ENCODE measurements at regions not wholly inside any gene's neighbourhood (a gene's known extent, or its start where the extent isn't known, plus 50 kb on each side); places are given as distances from the start of the nearest gene placed in this dataset.
"Not testable (repeated sequence)": the region's sequence is repeated elsewhere in the genome, so short reads cannot be mapped to it uniquely, and the experiment has no call there.

- ATAC-seq (no peak), DNase-seq (no peak)
- no peak overlapping the region for H3K27ac Mint-ChIP-seq
- peaks cover 19% of the 10 kb centered on the region for H3K4me1 Mint-ChIP-seq
- H3K9me3 Mint-ChIP-seq, result peaks cover 4% of the 10 kb centered on the region
- H3K27me3 Mint-ChIP-seq, result peaks cover 2% of the 10 kb centered on the region
- no peak overlapping the region for H3K4me3 Mint-ChIP-seq
- H3K36me3 Mint-ChIP-seq (ENCODE audit: low read depth), result no peaks in the 10 kb centered on the region
Measured at GRCh38 chr12:46903058-46903457, 77.3 kb upstream of the SLC38A4 start.

GRCh38 chr12:46904406-46905238 lies 78.8 kb upstream of the SLC38A4 start:
- no peak for ATAC-seq
- H3K4me3 Mint-ChIP-seq, result no peak overlapping the region
- peaks cover 8% of the 10 kb centered on the region for H3K4me1 Mint-ChIP-seq
- no peaks in the 10 kb centered on the region for H3K36me3 Mint-ChIP-seq (ENCODE audit: low read depth)
- H3K27me3 Mint-ChIP-seq, result no peaks in the 10 kb centered on the region
- no peak for DNase-seq
- peaks cover 6% of the 10 kb centered on the region for H3K9me3 Mint-ChIP-seq
- H3K27ac Mint-ChIP-seq, result no peak overlapping the region

- not testable (repeated sequence) for H3K36me3 Mint-ChIP-seq (ENCODE audit: low read depth); H3K27ac Mint-ChIP-seq; ATAC-seq; H3K27me3 Mint-ChIP-seq; DNase-seq; H3K4me3 Mint-ChIP-seq; H3K4me1 Mint-ChIP-seq
- peaks cover 12% of the 10 kb centered on the region for H3K9me3 Mint-ChIP-seq
Measured at GRCh38 chr12:46905239-46905627, 79.4 kb upstream of the SLC38A4 start.

- no peak overlapping the region for H3K27ac Mint-ChIP-seq
- peaks cover 8% of the 10 kb centered on the region for H3K27me3 Mint-ChIP-seq
- peaks cover 19% of the 10 kb centered on the region for H3K9me3 Mint-ChIP-seq
- ATAC-seq (no peak), DNase-seq (no peak)
- H3K4me3 Mint-ChIP-seq, result no peak overlapping the region
- H3K4me1 Mint-ChIP-seq, result no peaks in the 10 kb centered on the region
- peaks cover 2% of the 10 kb centered on the region for H3K36me3 Mint-ChIP-seq (ENCODE audit: low read depth)
Measured at GRCh38 chr12:46907791-46908190, 82.0 kb upstream of the SLC38A4 start.

GRCh38 chr12:46908236-46908935 lies 82.6 kb upstream of the SLC38A4 start:
- ATAC-seq, result no peak
- Mint-ChIP-seq H3K27me3 (peaks cover 8% of the 10 kb centered on the region), H3K4me1 (no peaks in the 10 kb centered on the region), H3K36me3 (ENCODE audit: low read depth) (peaks cover 2% of the 10 kb centered on the region), H3K4me3 (no peak overlapping the region), H3K9me3 (peaks cover 19% of the 10 kb centered on the region), H3K27ac (no peak overlapping the region)
- DNase-seq, result no peak

- peaks cover 8% of the 10 kb centered on the region for H3K27me3 Mint-ChIP-seq
- DNase-seq (no peak), ATAC-seq (no peak)
- peaks cover 19% of the 10 kb centered on the region for H3K9me3 Mint-ChIP-seq
- no peak overlapping the region for H3K27ac Mint-ChIP-seq
- no peaks in the 10 kb centered on the region for H3K4me1 Mint-ChIP-seq
- peaks cover 2% of the 10 kb centered on the region for H3K36me3 Mint-ChIP-seq (ENCODE audit: low read depth)
- H3K4me3 Mint-ChIP-seq, result no peak overlapping the region
Measured at GRCh38 chr12:46908936-46909635, 83.3 kb upstream of the SLC38A4 start.

- DNase-seq (no peak), ATAC-seq (no peak)
- Mint-ChIP-seq H3K9me3 (peaks cover 19% of the 10 kb centered on the region), H3K4me3 (no peak overlapping the region), H3K4me1 (no peaks in the 10 kb centered on the region), H3K27me3 (peaks cover 8% of the 10 kb centered on the region), H3K27ac (no peak overlapping the region), H3K36me3 (ENCODE audit: low read depth) (peaks cover 2% of the 10 kb centered on the region)
Measured at GRCh38 chr12:46910830-46911229, 85.0 kb upstream of the SLC38A4 start.

DNA sequence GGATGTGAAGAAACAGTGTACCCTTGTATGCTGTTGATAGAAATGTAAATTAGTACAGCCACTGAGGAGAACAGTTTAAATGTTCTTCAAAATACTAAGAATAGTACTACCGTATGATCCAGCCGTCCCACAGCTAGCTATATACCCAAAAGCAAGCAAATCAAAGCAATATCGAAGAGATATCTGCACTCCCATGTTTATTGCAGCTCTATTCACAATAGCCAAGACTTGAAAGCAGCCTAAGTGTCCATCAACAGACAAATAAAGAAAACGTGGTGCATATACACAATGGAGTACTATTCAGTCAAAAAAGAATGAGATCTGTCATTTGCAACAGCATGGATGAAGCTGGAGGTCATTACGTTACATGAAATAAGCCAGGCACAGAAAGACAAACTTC lies 88.5 kb upstream of the SLC38A4 start:
- H3K4me1 Mint-ChIP-seq, result no peaks in the 10 kb centered on the region
- peaks cover 2% of the 10 kb centered on the region for H3K36me3 Mint-ChIP-seq (ENCODE audit: low read depth)
- peaks cover 8% of the 10 kb centered on the region for H3K27me3 Mint-ChIP-seq
- DNase-seq (no peak), ATAC-seq (no peak)
- peaks cover 16% of the 10 kb centered on the region for H3K9me3 Mint-ChIP-seq
- H3K4me3 Mint-ChIP-seq, result no peak overlapping the region
- H3K27ac Mint-ChIP-seq, result no peak overlapping the region

- DNase-seq (no peak), ATAC-seq (no peak)
- peaks cover 2% of the 10 kb centered on the region for H3K36me3 Mint-ChIP-seq (ENCODE audit: low read depth)
- H3K27ac Mint-ChIP-seq, result no peak overlapping the region
- H3K4me3 Mint-ChIP-seq, result no peak overlapping the region
- peaks cover 8% of the 10 kb centered on the region for H3K27me3 Mint-ChIP-seq
- H3K9me3 Mint-ChIP-seq, result peaks cover 9% of the 10 kb centered on the region
- H3K4me1 Mint-ChIP-seq, result no peaks in the 10 kb centered on the region
Measured at GRCh38 chr12:46915082-46915481, 89.3 kb upstream of the SLC38A4 start.

DNA sequence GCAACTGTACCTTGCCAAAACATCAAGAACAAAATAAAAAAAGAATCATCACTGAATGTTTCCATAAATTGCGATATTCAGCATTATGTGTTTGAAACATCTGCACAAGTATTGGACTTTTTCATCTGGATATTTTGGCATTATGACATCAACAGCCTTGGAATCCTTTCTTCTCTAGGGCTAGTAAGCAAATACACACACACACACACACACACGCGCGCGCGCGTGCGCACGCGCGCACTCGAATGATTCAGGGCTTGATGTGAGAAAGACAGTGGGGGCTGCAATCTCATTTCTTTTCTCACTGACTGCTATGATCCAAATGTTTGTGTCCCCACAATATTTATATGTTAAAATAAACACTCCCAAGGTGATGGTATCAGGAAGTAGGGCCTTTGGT lies 90.0 kb upstream of the SLC38A4 start:
- ATAC-seq, result no peak
- DNase-seq, result no peak
- Mint-ChIP-seq H3K9me3 (peaks cover 4% of the 10 kb centered on the region), H3K4me3 (no peak overlapping the region), H3K27ac (no peak overlapping the region), H3K27me3 (peaks cover 8% of the 10 kb centered on the region), H3K36me3 (ENCODE audit: low read depth) (no peaks in the 10 kb centered on the region), H3K4me1 (no peaks in the 10 kb centered on the region)

- H3K36me3 Mint-ChIP-seq (ENCODE audit: low read depth), result no peaks in the 10 kb centered on the region
- DNase-seq (no peak), ATAC-seq (no peak)
- peaks cover 6% of the 10 kb centered on the region for H3K27me3 Mint-ChIP-seq
- no peak overlapping the region for H3K4me3 Mint-ChIP-seq
- no peak overlapping the region for H3K27ac Mint-ChIP-seq
- no peaks in the 10 kb centered on the region for H3K4me1 Mint-ChIP-seq
- H3K9me3 Mint-ChIP-seq, result no peaks in the 10 kb centered on the region
Measured at GRCh38 chr12:46916796-46917419, 91.1 kb upstream of the SLC38A4 start.

- DNase-seq, result no peak
- H3K36me3 Mint-ChIP-seq (ENCODE audit: low read depth), result no peaks in the 10 kb centered on the region
- no peak overlapping the region for H3K4me3 Mint-ChIP-seq
- no peaks in the 10 kb centered on the region for H3K27me3 Mint-ChIP-seq
- no peak for ATAC-seq
- no peak overlapping the region for H3K27ac Mint-ChIP-seq
- H3K9me3 Mint-ChIP-seq, result no peaks in the 10 kb centered on the region
- H3K4me1 Mint-ChIP-seq, result no peaks in the 10 kb centered on the region
Measured at GRCh38 chr12:46917821-46918220, 92.0 kb upstream of the SLC38A4 start.

- ATAC-seq (no peak), DNase-seq (no peak)
- Mint-ChIP-seq H3K4me3 (no peak overlapping the region), H3K9me3 (no peaks in the 10 kb centered on the region), H3K36me3 (ENCODE audit: low read depth) (no peaks in the 10 kb centered on the region), H3K4me1 (no peaks in the 10 kb centered on the region), H3K27me3 (no peaks in the 10 kb centered on the region), H3K27ac (no peak overlapping the region)
Measured at GRCh38 chr12:46918631-46919030, 92.8 kb upstream of the SLC38A4 start.

- H3K36me3 Mint-ChIP-seq (ENCODE audit: low read depth), result no peaks in the 10 kb centered on the region
- ATAC-seq, result no peak
- H3K4me3 Mint-ChIP-seq, result no peak overlapping the region
- no peaks in the 10 kb centered on the region for H3K9me3 Mint-ChIP-seq
- no peak overlapping the region for H3K27ac Mint-ChIP-seq
- DNase-seq, result no peak
- no peaks in the 10 kb centered on the region for H3K4me1 Mint-ChIP-seq
- no peaks in the 10 kb centered on the region for H3K27me3 Mint-ChIP-seq
Measured at GRCh38 chr12:46919666-46920400, 94.0 kb upstream of the SLC38A4 start.
